ENCODE measurements at regions not wholly inside any gene's neighbourhood (a gene's known extent, or its start where the extent isn't known, plus 50 kb on each side); places are given as distances from the start of the nearest gene placed in this dataset.

GRCh38 chr18:26741048-26741447 lies 124.5 kb downstream of the AQP4 start:
- DNase-seq = no peak

- no peak for DNase-seq
Observed at GRCh38 chr18:26740396-26740795, 125.1 kb downstream of the AQP4 start.

GRCh38 chr18:26738706-26739105 lies 126.8 kb downstream of the AQP4 start:
- no peak for DNase-seq

DNA sequence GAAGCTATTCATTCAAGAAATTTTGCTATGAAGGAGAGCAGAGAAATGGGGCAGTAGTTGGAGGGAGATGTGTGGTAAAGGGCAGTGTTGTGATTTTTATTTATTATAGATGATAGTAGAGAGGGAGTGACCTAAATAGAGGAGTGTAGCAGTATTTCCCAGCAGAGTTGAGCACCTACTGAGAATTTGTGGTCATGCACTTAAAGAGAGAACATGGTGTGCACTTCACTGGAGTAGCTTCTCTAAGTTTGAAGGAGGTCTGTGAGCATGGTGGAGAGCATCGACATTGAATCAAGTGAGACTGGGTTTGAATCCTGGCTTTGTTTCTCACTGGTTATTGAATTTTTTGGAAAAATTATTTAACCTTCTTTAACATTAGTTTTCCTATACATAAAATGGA lies 129.2 kb downstream of the AQP4 start:
- no peak for DNase-seq

GRCh38 chr18:26734760-26735159 lies 130.7 kb downstream of the AQP4 start:
- no peak for DNase-seq

- no peak for DNase-seq
Observed at GRCh38 chr18:26729449-26729848, 136.1 kb downstream of the AQP4 start.

- no peak for DNase-seq
Observed at GRCh38 chr18:26729008-26729407, 136.5 kb downstream of the AQP4 start.

- DNase-seq = no peak
Observed at GRCh38 chr18:26723981-26724380, 141.5 kb downstream of the AQP4 start.

GRCh38 chr18:26722565-26722931 lies 143.0 kb downstream of the AQP4 start:
- no peak for DNase-seq

- no peak for DNase-seq
Observed at GRCh38 chr18:26721854-26722564, 143.5 kb downstream of the AQP4 start.

DNA sequence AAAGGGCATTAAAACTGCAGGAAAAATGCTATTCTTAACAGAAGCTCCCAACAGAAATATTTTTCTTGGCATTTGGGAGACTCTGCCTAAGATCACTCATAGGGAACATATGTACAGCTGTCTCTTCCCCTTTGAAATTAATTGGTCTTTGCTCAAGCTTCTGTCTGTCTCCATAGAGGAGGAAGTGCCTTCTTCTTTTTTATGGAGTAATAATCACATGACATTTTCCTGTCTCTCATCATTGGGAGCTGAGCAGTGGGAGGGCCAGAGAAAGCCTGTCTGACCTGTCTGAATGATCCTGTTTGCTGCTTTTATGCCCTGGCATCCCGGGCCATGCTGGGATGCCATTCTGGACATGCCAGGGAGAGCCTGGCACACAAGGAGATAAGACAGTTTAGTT lies 145.6 kb downstream of the AQP4 start:
- peak; percentile 25 for DNase-seq

DNA sequence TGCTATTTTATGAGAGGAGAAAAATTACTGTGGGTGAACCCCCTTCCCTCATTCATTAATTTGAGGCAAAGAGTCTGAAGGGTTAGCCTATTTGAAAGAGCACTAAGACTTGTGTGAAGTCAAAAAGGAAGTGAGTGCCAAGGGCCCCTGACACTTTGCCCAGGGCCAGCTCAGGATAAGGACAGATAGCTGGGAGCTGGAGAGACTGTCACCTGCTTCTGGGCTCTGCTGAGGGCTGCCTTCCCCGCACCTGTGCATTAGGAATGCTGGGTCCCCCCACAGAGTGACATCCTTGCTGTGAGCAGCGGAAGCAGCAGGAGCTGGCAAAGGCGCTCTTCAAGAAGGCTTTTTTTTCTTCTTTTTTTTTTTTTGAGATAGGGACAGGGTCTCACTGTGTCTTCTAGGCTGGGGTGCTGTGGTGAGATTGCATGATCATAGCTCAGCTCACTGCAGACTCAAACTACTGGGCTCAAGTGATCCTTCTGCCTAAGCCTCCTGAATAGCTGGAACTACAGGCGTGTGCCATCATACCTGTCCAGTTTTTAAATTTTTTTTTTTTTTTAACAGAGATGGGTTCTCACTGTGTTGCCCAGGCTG lies 148.3 kb downstream of the AQP4 start:
- DNase-seq = no peak

DNA sequence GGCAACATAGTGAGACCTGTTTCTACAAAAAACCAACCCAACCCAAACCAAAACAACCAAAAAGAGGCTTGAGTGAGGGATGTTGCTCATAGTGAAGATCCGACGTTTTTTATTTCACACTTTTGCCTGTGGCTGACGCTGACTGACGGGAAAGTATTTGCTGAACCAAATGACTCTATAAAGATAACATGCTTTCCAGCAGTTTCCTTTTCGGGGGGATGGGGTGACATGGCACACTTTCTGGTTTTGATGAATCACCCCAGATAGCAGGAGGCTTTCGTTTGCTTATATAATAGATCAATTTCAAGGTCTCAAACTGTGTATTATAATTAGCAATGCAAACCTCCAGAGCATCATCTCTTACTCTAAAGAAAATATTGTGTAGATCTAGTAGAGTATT lies 150.8 kb downstream of the AQP4 start:
- DNase-seq = no peak

DNA sequence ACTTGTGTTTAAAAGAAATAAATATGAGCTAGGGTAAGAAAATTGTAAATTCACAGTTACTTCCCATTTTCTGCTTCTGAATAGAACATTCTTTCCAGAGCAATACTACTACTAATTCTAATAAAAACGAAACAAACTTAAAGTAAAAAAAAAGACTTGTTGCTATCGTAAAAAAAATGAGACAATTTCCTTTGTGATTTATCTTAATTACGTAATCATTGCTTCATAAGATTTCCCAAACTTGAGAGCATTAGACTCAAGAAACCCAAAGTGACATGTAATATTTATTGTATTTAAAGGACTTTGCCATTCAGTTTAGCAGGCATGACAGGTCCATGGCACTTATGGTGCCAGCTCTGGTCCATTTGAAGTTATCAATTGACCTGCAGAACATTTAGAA lies 153.8 kb downstream of the AQP4 start:
- no peak for DNase-seq

DNA sequence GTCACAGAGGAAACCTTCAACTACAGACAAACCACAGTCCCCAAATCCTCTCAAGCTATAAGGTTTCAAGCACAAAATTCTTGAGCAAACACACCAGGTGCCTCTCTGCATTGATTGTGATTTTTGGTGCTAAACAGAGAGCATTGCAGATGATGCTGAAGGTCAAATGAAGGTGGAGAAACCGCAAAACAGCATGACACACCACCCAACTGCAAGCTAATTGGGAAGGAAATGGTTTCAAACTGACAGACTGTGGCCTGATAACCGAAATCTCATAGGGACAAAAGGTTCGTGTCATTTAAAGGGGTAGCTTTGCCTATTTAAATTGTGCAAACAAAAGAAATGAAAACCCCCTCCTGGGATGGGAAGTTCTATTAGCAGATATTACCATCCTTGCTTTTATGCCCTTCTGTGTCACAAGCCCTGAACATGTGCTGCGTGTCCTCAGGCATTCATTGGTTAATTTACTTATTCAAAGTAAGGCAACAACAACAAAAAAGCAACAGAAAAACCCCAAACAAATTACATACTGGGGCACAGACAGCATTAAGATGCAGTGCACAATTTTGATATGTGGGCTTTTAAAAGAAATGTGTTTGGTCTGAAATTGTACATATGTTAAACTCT lies 154.9 kb downstream of the AQP4 start:
- DNase-seq = no peak

DNA sequence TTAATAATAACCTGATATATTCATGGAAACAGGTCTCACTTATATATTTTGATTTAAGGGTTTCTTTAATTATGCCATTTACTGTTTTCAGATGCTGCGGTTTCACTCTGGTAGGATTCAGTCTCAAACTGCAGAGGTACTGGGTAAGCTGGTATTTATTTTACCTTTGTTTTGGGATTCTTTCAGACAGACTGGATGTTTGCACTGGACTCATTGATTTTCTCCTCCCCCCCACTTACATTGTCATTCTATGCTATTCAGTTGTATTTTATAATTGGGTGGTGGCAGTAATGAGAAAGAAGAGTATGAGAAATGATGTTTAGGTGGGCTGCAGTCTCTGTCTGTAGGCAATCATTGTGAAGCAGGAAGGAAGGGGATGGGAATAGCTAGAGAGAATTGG lies 155.6 kb downstream of the AQP4 start:
- DNase-seq = no peak

GRCh38 chr18:26708806-26709716 lies 156.4 kb downstream of the AQP4 start:
- no peak for DNase-seq

DNA sequence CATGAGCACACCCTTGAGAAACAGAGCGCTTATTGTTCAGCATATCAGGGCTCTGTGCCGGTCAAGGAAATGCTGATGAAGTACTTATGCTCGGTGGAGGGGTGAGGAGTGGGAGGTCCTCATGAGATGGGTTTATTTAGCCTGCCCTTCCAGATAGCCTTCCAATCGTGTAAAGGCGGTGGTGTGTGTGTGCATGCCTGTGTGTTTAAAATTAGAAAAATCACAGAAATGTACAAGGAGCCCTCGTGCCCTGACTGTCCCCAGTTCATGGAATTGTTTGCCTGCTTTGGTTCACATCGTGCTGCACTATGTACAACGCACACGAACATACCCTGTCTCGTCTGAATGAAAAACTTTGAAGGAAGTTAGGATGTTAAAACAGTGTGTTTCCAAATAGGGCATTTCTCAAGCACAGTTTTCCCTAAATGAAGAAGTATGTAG lies 158.6 kb downstream of the AQP4 start:
- no peak for DNase-seq

GRCh38 chr18:26705757-26706156 lies 157.4 kb upstream of the KCTD1 start:
- no peak for DNase-seq

DNA sequence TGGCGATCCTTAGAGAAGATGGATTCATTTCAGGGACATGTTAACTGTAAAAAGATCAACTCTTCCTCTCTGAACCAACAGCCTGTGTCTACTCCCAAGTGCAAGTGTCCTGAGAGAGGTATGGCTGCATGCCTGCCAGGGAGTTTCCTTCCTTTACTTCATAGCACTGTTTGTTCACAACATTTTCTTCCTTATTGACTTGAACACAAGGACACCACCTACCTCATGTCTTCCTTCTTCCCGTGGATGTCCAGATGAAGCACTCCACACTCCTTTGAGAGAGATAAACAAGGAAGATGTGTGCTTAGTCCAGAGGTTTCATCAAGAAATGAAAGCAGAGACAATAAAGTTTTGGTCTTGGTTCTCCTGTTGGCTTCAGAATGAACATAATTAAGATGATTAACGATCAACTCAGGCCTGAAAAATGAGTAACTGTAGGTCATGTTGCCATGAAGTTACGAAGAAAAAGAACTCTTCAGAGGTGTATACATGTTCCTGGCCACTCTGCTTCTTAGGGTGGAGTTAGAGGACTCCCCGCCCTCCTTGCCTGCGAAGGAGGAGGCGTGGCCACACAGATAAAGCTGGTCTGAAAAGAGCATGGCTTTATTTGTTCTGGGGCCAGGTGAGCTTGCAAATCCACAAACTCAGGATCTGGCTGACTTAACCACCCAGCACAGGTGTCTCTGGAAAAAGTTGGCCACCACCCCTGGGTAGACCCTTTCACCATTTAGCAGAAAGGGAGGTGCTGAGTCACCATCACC lies 155.0 kb upstream of the KCTD1 start:
- peak; percentile 8 for DNase-seq

DNA sequence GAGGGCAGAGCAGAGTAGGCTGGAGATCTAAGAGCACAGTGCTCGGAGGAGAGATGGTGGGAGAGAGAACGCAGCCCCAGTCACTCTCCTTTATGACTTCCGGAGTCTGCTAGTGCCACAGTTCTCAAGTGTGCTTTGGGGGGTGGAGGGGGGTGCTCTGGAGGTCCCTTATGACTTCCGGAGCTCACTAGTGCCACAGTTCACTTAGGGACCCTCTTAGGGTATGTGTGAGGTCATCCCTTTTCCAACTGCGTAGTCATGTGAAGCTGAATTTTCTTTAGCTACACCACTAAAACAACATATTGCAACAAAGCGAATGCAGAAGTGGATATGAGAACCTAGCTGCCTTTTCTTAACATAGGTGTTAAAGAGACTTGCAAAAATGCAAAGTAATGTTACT lies 153.7 kb upstream of the KCTD1 start:
- no peak for DNase-seq

DNA sequence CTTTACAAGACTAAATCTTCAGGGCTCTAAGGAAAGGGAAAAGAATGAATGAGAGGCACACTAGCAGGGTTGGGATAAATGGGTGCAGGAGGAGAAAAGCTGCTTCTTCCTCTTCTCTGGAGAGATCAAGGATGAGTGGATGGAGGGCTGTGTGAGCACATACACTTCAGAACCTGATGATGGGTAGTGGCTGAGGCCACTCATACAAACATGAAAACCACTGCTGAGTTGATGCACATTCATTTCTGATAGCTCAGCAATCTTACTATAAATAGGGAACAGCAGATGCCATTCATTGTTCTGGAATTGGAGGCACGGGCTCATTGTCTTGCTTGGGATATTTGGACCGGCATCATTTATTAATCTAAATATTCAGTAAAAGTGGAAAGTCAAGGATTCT lies 152.4 kb upstream of the KCTD1 start:
- DNase-seq = no peak

- DNase-seq = no peak
Observed at GRCh38 chr18:26700201-26700600, 151.8 kb upstream of the KCTD1 start.

Measured in DMS153 (cell line).